ENCODE measurements at regions not wholly inside any gene's neighbourhood (a gene's known extent, or its start where the extent isn't known, plus 50 kb on each side); places are given as distances from the start of the nearest gene placed in this dataset.
A peak's percentile ranks its signal among the peaks of the same experiment; 100 is the strongest.

DNA sequence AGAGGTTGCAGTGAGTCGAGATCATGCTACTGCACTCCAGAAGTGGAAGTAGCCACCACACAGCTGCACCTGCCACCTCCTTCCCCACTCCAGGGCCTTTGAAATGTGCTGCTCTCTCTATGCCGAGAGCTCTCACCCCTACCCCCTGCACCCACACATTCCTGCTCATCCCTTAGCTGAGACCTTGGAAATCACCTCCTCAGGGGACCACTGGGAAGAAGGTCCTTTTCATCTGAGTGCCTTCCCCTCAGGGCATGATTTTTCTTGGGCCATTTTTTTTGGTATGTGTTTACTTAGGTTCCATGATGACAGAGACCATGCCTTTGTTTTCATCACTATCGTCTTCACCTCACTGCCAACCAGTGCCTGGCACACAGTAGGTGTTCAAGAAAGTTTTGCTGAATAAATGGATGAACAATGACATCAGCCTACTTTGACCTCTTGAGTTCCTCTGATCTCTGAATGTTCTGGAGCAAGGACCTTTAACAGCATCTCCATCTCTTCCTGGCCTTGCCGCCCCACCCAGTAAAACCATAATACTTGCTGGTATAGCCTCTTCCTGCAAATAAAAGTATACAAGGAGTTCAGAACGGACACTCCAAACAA, 166.6 kb upstream of the KLF14 start:
- TF ChIP-seq POLR2A (IDR thresholded peaks at IDR 0.05), result no peak
- peak in 1 of 4 donors; percentile 9 for TF ChIP-seq POLR2AphosphoS5 (IDR thresholded peaks at IDR 0.05)
- TF ChIP-seq, protein P1, sequence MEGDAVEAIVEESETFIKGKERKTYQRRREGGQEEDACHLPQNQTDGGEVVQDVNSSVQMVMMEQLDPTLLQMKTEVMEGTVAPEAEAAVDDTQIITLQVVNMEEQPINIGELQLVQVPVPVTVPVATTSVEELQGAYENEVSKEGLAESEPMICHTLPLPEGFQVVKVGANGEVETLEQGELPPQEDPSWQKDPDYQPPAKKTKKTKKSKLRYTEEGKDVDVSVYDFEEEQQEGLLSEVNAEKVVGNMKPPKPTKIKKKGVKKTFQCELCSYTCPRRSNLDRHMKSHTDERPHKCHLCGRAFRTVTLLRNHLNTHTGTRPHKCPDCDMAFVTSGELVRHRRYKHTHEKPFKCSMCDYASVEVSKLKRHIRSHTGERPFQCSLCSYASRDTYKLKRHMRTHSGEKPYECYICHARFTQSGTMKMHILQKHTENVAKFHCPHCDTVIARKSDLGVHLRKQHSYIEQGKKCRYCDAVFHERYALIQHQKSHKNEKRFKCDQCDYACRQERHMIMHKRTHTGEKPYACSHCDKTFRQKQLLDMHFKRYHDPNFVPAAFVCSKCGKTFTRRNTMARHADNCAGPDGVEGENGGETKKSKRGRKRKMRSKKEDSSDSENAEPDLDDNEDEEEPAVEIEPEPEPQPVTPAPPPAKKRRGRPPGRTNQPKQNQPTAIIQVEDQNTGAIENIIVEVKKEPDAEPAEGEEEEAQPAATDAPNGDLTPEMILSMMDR (IDR thresholded peaks at IDR 0.05), result no peak
- no peak for TF ChIP-seq EP300 (IDR thresholded peaks at IDR 0.05)

Measured in sigmoid colon (tissue), 4 donors.